ENCODE measurements at regions not wholly inside any gene's neighbourhood (a gene's known extent, or its start where the extent isn't known, plus 50 kb on each side); places are given as distances from the start of the nearest gene placed in this dataset.

GRCh38 chr6:134449781-134450180, 131.9 kb upstream of the SGK1 start:
- DNase-seq (ENCODE audit: low spot score) = no peak
- no peak for TF ChIP-seq CTCF (IDR thresholded peaks at IDR 0.05; ENCODE audit: extremely low read depth, missing control alignments)

- no peak for TF ChIP-seq CTCF (IDR thresholded peaks at IDR 0.05; ENCODE audit: extremely low read depth, missing control alignments)
- DNase-seq (ENCODE audit: low spot score) = no peak
Measured at GRCh38 chr6:134449004-134449403, 131.1 kb upstream of the SGK1 start.

- no peak for TF ChIP-seq CTCF (IDR thresholded peaks at IDR 0.05; ENCODE audit: extremely low read depth, missing control alignments)
- no peak for DNase-seq (ENCODE audit: low spot score)
Measured at GRCh38 chr6:134447883-134448387, 130.0 kb upstream of the SGK1 start.

GRCh38 chr6:134447423-134447822, 129.5 kb upstream of the SGK1 start:
- no peak for DNase-seq (ENCODE audit: low spot score)
- no peak for TF ChIP-seq CTCF (IDR thresholded peaks at IDR 0.05; ENCODE audit: extremely low read depth, missing control alignments)

GRCh38 chr6:134446896-134447295, 129.0 kb upstream of the SGK1 start:
- DNase-seq (ENCODE audit: low spot score) = no peak
- no peak for TF ChIP-seq CTCF (IDR thresholded peaks at IDR 0.05; ENCODE audit: extremely low read depth, missing control alignments)

- TF ChIP-seq CTCF (IDR thresholded peaks at IDR 0.05; ENCODE audit: extremely low read depth, missing control alignments) = no peak
- no peak for DNase-seq (ENCODE audit: low spot score)
Measured at GRCh38 chr6:134446218-134446848, 128.4 kb upstream of the SGK1 start.

GRCh38 chr6:134443009-134443408, 125.1 kb upstream of the SGK1 start:
- TF ChIP-seq CTCF (IDR thresholded peaks at IDR 0.05; ENCODE audit: extremely low read depth, missing control alignments) = no peak
- DNase-seq (ENCODE audit: low spot score) = no peak
